Kidney (tissue), 13 donors: ENCODE measurements at regions not wholly inside any gene's neighbourhood (a gene's known extent, or its start where the extent isn't known, plus 50 kb on each side); places are given as distances from the start of the nearest gene placed in this dataset.

Experiments used
- DNase-seq, 5 donors: peaks; one replicate each; pipeline ENCODE4 v3.0.0-alpha.2; 2013 to 2020
- FAIRE-seq: peaks from 2 replicates; lab custom pipeline; 2012; peaks lifted over from hg19 to GRCh38; lab: Jason Lieb, UNC
- H3K27ac ChIP-seq, 2 donors: one replicate each; pipeline ENCODE4 v1.7.0; 2013; ENCODE audit warnings: low read depth in 2 of 2, low read length in 2 of 2, inconsistent platforms in 1 of 2
- H3K27me3 ChIP-seq: one replicate; pipeline ENCODE4 v1.7.1; 2013; ENCODE audit warnings: low read length, inconsistent platforms; ENCODE audit not compliant: control insufficient read depth, insufficient read depth
- H3K36me3 ChIP-seq, 3 donors: one replicate each; pipeline versions ENCODE4 v1.7.0 to v1.7.1; 2013; ENCODE audit warnings: low read length in 3 of 3, control low read depth in 1 of 3, inconsistent platforms in 1 of 3; ENCODE audit not compliant: insufficient read depth in 3 of 3, control insufficient read depth in 2 of 3
- H3K4me1 ChIP-seq, 3 donors: one replicate each; pipeline versions ENCODE4 v1.7.0 to v1.7.1; 2013; ENCODE audit warnings: low read length in 3 of 3, inconsistent platforms in 1 of 3, low read depth in 1 of 3; ENCODE audit not compliant: control insufficient read depth in 2 of 3, insufficient read depth in 2 of 3
- H3K4me3 ChIP-seq, 3 donors: one replicate each; pipeline versions ENCODE4 v1.7.0 to v1.8.1; 2013; ENCODE audit warnings: low read length in 3 of 3, control low read depth in 1 of 3, inconsistent platforms in 1 of 3
- H3K9ac ChIP-seq, 3 donors: one replicate each; pipeline versions ENCODE4 v1.7.0 to v1.7.1; 2013; ENCODE audit warnings: low read length in 3 of 3, control low read depth in 1 of 3, inconsistent platforms in 1 of 3
- H3K9me3 ChIP-seq, 3 donors: one replicate each; pipeline versions ENCODE4 v1.7.0 to v1.7.1; 2013; ENCODE audit warnings: low read length in 3 of 3, control low read depth in 1 of 3, inconsistent platforms in 1 of 3; ENCODE audit not compliant: control insufficient read depth in 2 of 3, insufficient read depth in 1 of 3
- CTCF ChIP-seq: IDR thresholded peaks from 3 replicates; pipeline ENCODE4 v1.5.1; 2012; ENCODE audit warnings: mild to moderate bottlenecking, moderate library complexity, borderline replicate concordance; ENCODE audit not compliant: insufficient read depth; ENCODE audit errors: extremely low read depth
- intact Hi-C: fragments of 100-400 bp; cut with DNase I; formaldehyde crosslinking; loops from one replicate; pipeline ENCODE4 v1.11.1; 2022
- donor health status: control.
- donor health status: control.
- donor health status: control.
- donor health status: control.
- donor health status: control.
- donor health status: DM: yes; HTN: yes; CAD: no.
- donor health status: Normal renal cell carcinoma (clear cell type).

GRCh38 chr21:35705888-35706287, 354.4 kb downstream of the SETD4 start:
- no peak overlapping the region for H3K27ac ChIP-seq
- FAIRE-seq (no peak), DNase-seq (no peak)
- intact Hi-C loops: no loop called here
- H3K36me3 ChIP-seq: no peaks in the 10 kb centered on the region
- no peak overlapping the region for H3K4me3 ChIP-seq
- H3K27me3 ChIP-seq: no peaks in the 10 kb centered on the region
- no peaks in the 10 kb centered on the region for H3K9me3 ChIP-seq
- no peak for TF ChIP-seq CTCF
- H3K9ac ChIP-seq: no peak overlapping the region
- no peaks in the 10 kb centered on the region for H3K4me1 ChIP-seq

- intact Hi-C loops: no loop called here
- TF ChIP-seq CTCF: no peak
- FAIRE-seq: no peak
Measured at GRCh38 chr21:35705237-35705887, 355.0 kb downstream of the SETD4 start.

GRCh38 chr21:35703704-35704103, 356.6 kb downstream of the SETD4 start:
- H3K27ac ChIP-seq: no peak overlapping the region
- DNase-seq (no peak), FAIRE-seq (no peak)
- intact Hi-C loops: no loop called here
- no peaks in the 10 kb centered on the region for H3K4me1 ChIP-seq
- no peak overlapping the region for H3K9ac ChIP-seq
- TF ChIP-seq CTCF: no peak
- H3K36me3 ChIP-seq: no peaks in the 10 kb centered on the region
- no peaks in the 10 kb centered on the region for H3K9me3 ChIP-seq
- H3K27me3 ChIP-seq: no peaks in the 10 kb centered on the region
- no peak overlapping the region for H3K4me3 ChIP-seq

More at GRCh38 chr21:35705237-35705887, 355.0 kb downstream of the SETD4 start:
- H3K27ac ChIP-seq: no peak overlapping the region
- H3K9ac ChIP-seq: no peak overlapping the region
- no peaks in the 10 kb centered on the region for H3K9me3 ChIP-seq
- no peaks in the 10 kb centered on the region for H3K36me3 ChIP-seq
- DNase-seq: no peak
- H3K4me3 ChIP-seq: no peak overlapping the region
- H3K27me3 ChIP-seq: no peaks in the 10 kb centered on the region
- H3K4me1 ChIP-seq: no peaks in the 10 kb centered on the region

- Histone ChIP-seq H3K27ac (no peak overlapping the region), H3K36me3 (no peaks in the 10 kb centered on the region), H3K9ac (no peak overlapping the region), H3K4me1 (peaks cover 0 to 2% (median 0%) of the 10 kb centered on the region in 3 donors), H3K9me3 (no peaks in the 10 kb centered on the region), H3K27me3 (no peaks in the 10 kb centered on the region), H3K4me3 (no peak overlapping the region)
- FAIRE-seq: no peak
- DNase-seq: no peak
- intact Hi-C loops: no loop called here
- no peak for TF ChIP-seq CTCF
Measured at GRCh38 chr21:35699361-35699760, 361.0 kb downstream of the SETD4 start.
